CD14-positive monocyte (primary cell): ENCODE measurements at regions not wholly inside any gene's neighbourhood (a gene's known extent, or its start where the extent isn't known, plus 50 kb on each side); places are given as distances from the start of the nearest gene placed in this dataset.

ENCODE experiments used
- DNase-seq, 3 donors: peaks; one replicate each; pipeline ENCODE4 v3.0.0-alpha.2; 2011 to 2022
- H2AFZ ChIP-seq: 2 replicates; pipeline ENCODE4 v1.6.0; 2012; ENCODE audit warnings: mild to moderate bottlenecking, low read depth, low read length, inconsistent platforms; ENCODE audit not compliant: insufficient read depth, poor library complexity, severe bottlenecking
- H3K27ac ChIP-seq, 2 donors: 1 replicate in 1 of 2; 2 replicates in 1 of 2; pipeline ENCODE4 v1.5.1; 2012 to 2013; ENCODE audit warnings: low read length in 2 of 2, control low read depth in 1 of 2, inconsistent platforms in 1 of 2, low read depth in 1 of 2, mild to moderate bottlenecking in 1 of 2
- H3K27me3 ChIP-seq, 2 donors: one replicate each; pipeline versions ENCODE4 v1.6.0 to v1.6.1; 2011 to 2013; ENCODE audit warnings: low read length in 2 of 2; ENCODE audit not compliant: control insufficient read depth in 2 of 2, insufficient read depth in 2 of 2
- H3K36me3 ChIP-seq, 2 donors: replicated peaks in 1 of 2; 1 replicate in 1 of 2; 2 replicates in 1 of 2; pipeline versions ENCODE4 v1.5.1 to v1.6.1; 2012 to 2013; ENCODE audit warnings: low read length in 2 of 2, control low read depth in 1 of 2, inconsistent platforms in 1 of 2, mild to moderate bottlenecking in 1 of 2; ENCODE audit not compliant: insufficient read depth in 2 of 2, control insufficient read depth in 1 of 2
- H3K4me1 ChIP-seq, 2 donors: 1 replicate in 1 of 2; 2 replicates in 1 of 2; pipeline versions ENCODE4 v1.5.1 to v1.6.1; 2012 to 2013; ENCODE audit warnings: low read length in 2 of 2, control low read depth in 1 of 2, inconsistent platforms in 1 of 2, mild to moderate bottlenecking in 1 of 2, moderate library complexity in 1 of 2; ENCODE audit not compliant: insufficient read depth in 2 of 2, control insufficient read depth in 1 of 2
- H3K4me2 ChIP-seq: replicated peaks from 2 replicates; pipeline ENCODE3; 2012; ENCODE audit warnings: low read length, moderate library complexity, mild to moderate bottlenecking; ENCODE audit not compliant: poor library complexity, severe bottlenecking; ENCODE audit errors: extremely low read depth
- H3K4me3 ChIP-seq, 3 experiments: fragments of 200-600 bp in 1 of 3; sonication (generic) in 1 of 3; replicated peaks in 1 of 3; 1 replicate in 2 of 3; 2 replicates in 1 of 3; pipeline ENCODE4 v1.5.1; 2011 to 2013; ENCODE audit warnings: low read length in 3 of 3, mild to moderate bottlenecking in 3 of 3, control low read depth in 2 of 3, low read depth in 2 of 3, inconsistent platforms in 1 of 3, moderate library complexity in 1 of 3
- H3K79me2 ChIP-seq: 2 replicates; pipeline ENCODE4 v1.6.0; 2012; ENCODE audit warnings: mild to moderate bottlenecking, control low read depth, inconsistent platforms, low read length, moderate library complexity; ENCODE audit not compliant: insufficient read depth
- H3K9ac ChIP-seq: 2 replicates; pipeline ENCODE4 v1.6.0; 2017; ENCODE audit warnings: low read length, mild to moderate bottlenecking; ENCODE audit not compliant: insufficient read depth, poor library complexity, severe bottlenecking
- H3K9me3 ChIP-seq, 2 donors: replicated peaks in 1 of 2; 1 replicate in 1 of 2; 2 replicates in 1 of 2; pipeline versions ENCODE4 v1.5.1 to v1.6.1; 2012 to 2013; ENCODE audit warnings: low read length in 2 of 2, control low read depth in 1 of 2; ENCODE audit not compliant: control insufficient read depth in 1 of 2, insufficient read depth in 1 of 2
- H4K20me1 ChIP-seq: 2 replicates; pipeline ENCODE4 v1.6.0; 2012; ENCODE audit warnings: mild to moderate bottlenecking, low read length, control low read depth, moderate library complexity; ENCODE audit not compliant: insufficient read depth
- H3K27ac Mint-ChIP-seq, 7 donors: one replicate each; pipeline ENCODE4 v1.8.0; 2020; ENCODE audit warnings: mild to moderate bottlenecking in 7 of 7, mixed read lengths in 7 of 7, moderate library complexity in 6 of 7, inconsistent platforms in 2 of 7
- H3K27me3 Mint-ChIP-seq, 3 donors: one replicate each; pipeline ENCODE4 v1.8.0; 2021 to 2022; ENCODE audit warnings: low read depth in 3 of 3, mild to moderate bottlenecking in 3 of 3, mixed read lengths in 3 of 3, moderate library complexity in 3 of 3, inconsistent platforms in 1 of 3
- H3K36me3 Mint-ChIP-seq, 2 donors: one replicate each; pipeline ENCODE4 v1.8.0; 2020; ENCODE audit warnings: mixed read lengths in 2 of 2, inconsistent platforms in 1 of 2, mild to moderate bottlenecking in 1 of 2
- H3K4me1 Mint-ChIP-seq: one replicate; pipeline ENCODE4 v1.8.0; 2020; ENCODE audit warnings: mild to moderate bottlenecking, mixed read lengths
- H3K4me3 Mint-ChIP-seq, 2 donors: one replicate each; pipeline ENCODE4 v1.8.0; 2020; ENCODE audit warnings: mild to moderate bottlenecking in 2 of 2, mixed read lengths in 2 of 2, moderate library complexity in 1 of 2
- H3K9me3 Mint-ChIP-seq, 7 donors: one replicate each; pipeline ENCODE4 v1.8.0; 2020 to 2022; ENCODE audit warnings: mixed read lengths in 7 of 7, mild to moderate bottlenecking in 6 of 7, moderate library complexity in 6 of 7, inconsistent platforms in 2 of 7
- WGBS: methylation state at CpG from one replicate; pipeline ENCODE4 v1.1.5; 2013; ENCODE audit warnings: missing lambda C conversion rate; ENCODE audit not compliant: insufficient coverage; 5-methylcytosine and 5-hydroxymethylcytosine counted together
- intact Hi-C, 2 donors: fragments of 100-400 bp; cut with micrococcal nuclease; formaldehyde crosslinking; loops; one replicate each; pipeline versions ENCODE4 v1.15.0 to v1.15.1; 2023
- TF ChIP-seq, protein P1 (sequence below): fragments of 200-600 bp; IDR thresholded peaks from one replicate; pipeline ENCODE4 v1.8.0; 2022; ENCODE audit warnings: antibody characterized with exemption, mild to moderate bottlenecking

DNA sequence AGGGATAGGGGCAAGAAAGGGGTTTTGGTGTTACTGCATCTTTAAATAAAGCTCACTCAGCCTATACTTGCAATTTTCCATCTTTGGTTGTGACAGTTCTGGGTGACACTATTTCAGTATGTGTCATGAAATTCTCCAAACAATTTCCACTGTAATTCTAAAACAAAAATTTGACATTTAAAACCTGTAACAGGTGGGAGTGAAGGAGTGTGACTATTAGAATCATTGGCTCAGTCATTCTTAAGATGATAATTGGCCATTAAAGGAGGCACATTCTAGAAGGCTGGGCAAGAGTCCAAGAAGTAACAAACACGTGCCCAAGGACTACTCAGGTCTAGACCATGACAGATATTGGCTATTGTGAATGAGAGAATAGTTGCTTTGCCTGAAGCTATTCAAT is 153.3 kb upstream of the ARG1 start:
- H2AFZ ChIP-seq: no peak overlapping the region
- DNase-seq: no peak
- no peak overlapping the region for H3K27ac ChIP-seq
- no peak overlapping the region for H3K4me2 ChIP-seq
- no peaks in the 10 kb centered on the region for H4K20me1 ChIP-seq
- H3K9ac ChIP-seq: no peak overlapping the region
- Mint-ChIP-seq H3K4me1 (peaks cover 1% of the 10 kb centered on the region), H3K36me3 (no peaks in the 10 kb centered on the region), H3K27me3 (peaks cover 0 to 2% (median 0%) of the 10 kb centered on the region in 3 donors), H3K4me3 (no peak overlapping the region), H3K27ac (no peak overlapping the region), H3K9me3 (peaks cover 0 to 8% (median 2%) of the 10 kb centered on the region in 7 donors)
- H3K9me3 ChIP-seq: peaks cover 0 to 4% of the 10 kb centered on the region in 2 donors
- H3K4me1 ChIP-seq: no peaks in the 10 kb centered on the region
- no peaks in the 10 kb centered on the region for H3K79me2 ChIP-seq
- no CpG with 5 or more reads among the region's 1 CpG for WGBS
- H3K27me3 ChIP-seq: no peaks in the 10 kb centered on the region
- TF ChIP-seq, protein P1, sequence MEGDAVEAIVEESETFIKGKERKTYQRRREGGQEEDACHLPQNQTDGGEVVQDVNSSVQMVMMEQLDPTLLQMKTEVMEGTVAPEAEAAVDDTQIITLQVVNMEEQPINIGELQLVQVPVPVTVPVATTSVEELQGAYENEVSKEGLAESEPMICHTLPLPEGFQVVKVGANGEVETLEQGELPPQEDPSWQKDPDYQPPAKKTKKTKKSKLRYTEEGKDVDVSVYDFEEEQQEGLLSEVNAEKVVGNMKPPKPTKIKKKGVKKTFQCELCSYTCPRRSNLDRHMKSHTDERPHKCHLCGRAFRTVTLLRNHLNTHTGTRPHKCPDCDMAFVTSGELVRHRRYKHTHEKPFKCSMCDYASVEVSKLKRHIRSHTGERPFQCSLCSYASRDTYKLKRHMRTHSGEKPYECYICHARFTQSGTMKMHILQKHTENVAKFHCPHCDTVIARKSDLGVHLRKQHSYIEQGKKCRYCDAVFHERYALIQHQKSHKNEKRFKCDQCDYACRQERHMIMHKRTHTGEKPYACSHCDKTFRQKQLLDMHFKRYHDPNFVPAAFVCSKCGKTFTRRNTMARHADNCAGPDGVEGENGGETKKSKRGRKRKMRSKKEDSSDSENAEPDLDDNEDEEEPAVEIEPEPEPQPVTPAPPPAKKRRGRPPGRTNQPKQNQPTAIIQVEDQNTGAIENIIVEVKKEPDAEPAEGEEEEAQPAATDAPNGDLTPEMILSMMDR: no peak
- no peaks in the 10 kb centered on the region for H3K36me3 ChIP-seq
- no peak overlapping the region for H3K4me3 ChIP-seq
- intact Hi-C loops: no loop called here

DNA sequence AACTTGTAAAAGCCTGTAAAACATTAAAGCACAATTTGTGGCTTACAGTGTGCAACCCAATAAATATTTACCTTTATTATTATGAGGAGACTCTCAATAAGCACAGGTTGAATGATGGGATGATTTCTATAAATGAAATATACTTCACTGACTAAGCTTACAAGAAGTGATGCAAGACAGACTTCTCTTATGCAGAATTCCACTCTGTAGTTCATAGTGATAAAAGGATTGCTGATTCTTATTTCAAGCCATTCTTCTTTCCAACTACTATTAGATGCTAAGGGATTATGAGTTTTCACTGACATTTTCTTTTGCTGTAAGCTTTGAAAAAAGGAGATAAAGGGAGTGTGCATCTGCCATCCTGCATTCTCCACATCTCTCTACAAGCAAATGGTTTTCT is 149.0 kb upstream of the ARG1 start:
- no peaks in the 10 kb centered on the region for H3K4me1 Mint-ChIP-seq
- H3K4me3 Mint-ChIP-seq: no peak overlapping the region
- no peak overlapping the region for H3K27ac Mint-ChIP-seq

More for the DNA sequence above, 149.0 kb upstream of the ARG1 start:
- Histone ChIP-seq H4K20me1 (no peaks in the 10 kb centered on the region), H3K27ac (no peak overlapping the region), H3K79me2 (no peaks in the 10 kb centered on the region), H3K4me2 (no peak overlapping the region), H3K4me1 (no peaks in the 10 kb centered on the region), H3K27me3 (no peaks in the 10 kb centered on the region), H3K9ac (no peak overlapping the region), H3K36me3 (no peaks in the 10 kb centered on the region), H2AFZ (no peak overlapping the region), H3K4me3 (no peak overlapping the region), H3K9me3 (no peaks in the 10 kb centered on the region)
- H3K27me3 Mint-ChIP-seq: peaks cover 0 to 2% (median 2%) of the 10 kb centered on the region in 3 donors
- intact Hi-C loops: no loop called here
- peaks cover 0 to 4% (median 2%) of the 10 kb centered on the region in 7 donors for H3K9me3 Mint-ChIP-seq
- no peaks in the 10 kb centered on the region for H3K36me3 Mint-ChIP-seq
- DNase-seq: no peak
- TF ChIP-seq, protein P1: no peak
